ENCODE measurements at regions not wholly inside any gene's neighbourhood (a gene's known extent, or its start where the extent isn't known, plus 50 kb on each side); places are given as distances from the start of the nearest gene placed in this dataset.

DNA sequence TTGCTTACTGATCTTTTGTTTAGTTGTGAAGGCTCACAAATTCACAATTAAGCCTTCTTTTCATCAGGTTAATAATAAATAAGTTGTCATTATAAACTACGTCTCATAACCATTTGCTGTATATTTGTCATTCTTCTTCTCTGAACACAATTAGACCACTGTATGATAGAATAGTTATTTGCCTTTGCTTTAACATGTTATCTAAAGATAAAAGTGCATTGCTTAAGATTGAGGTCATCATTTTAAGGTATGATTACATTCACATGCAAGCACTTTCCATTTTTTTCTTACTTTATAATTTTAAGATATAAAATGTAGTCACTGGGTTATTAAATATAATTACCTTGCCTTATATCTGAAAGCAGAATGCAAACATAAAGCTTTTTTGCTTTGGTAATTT lies 80.1 kb upstream of the GLS start:
- H3K27me3 ChIP-seq (ENCODE audit: control insufficient read depth in 2 of 2, insufficient read depth in 2 of 2, low read length in 2 of 2): no peaks in the 10 kb centered on the region
- H4K20me1 ChIP-seq (replicated peaks; ENCODE audit: control insufficient read depth, extremely low read depth, insufficient read depth, low read length): no peaks in the 10 kb centered on the region
- H3K27ac ChIP-seq (ENCODE audit: insufficient read depth, low read depth, low read length): no peak overlapping the region
- H3K4me3 ChIP-seq (replicated peaks in 1 of 3; ENCODE audit: insufficient read depth in 1 of 3, low read depth in 1 of 3, low read length in 3 of 3): no peak overlapping the region
- no peaks in the 10 kb centered on the region for H3K36me3 ChIP-seq (ENCODE audit: control insufficient read depth in 2 of 2, extremely low read depth in 1 of 2, insufficient read depth in 2 of 2, low read length in 2 of 2)
- DNase-seq (ENCODE audit: low read depth, low spot score) (peak; percentile 31), FAIRE-seq (no peak)
- BruUV-seq (replicated peaks): no TSS peak
- no peaks in the 10 kb centered on the region for H3K79me2 ChIP-seq (ENCODE audit: control insufficient read depth, insufficient read depth, low read length)
- no peak overlapping the region for H2AFZ ChIP-seq (ENCODE audit: low read depth, low read length)
- no peak overlapping the region for H3K4me2 ChIP-seq (ENCODE audit: insufficient read depth, low read length)
- peaks cover 2% of the 10 kb centered on the region for H3K4me1 ChIP-seq (ENCODE audit: control insufficient read depth, extremely low read depth, insufficient read depth, low read length)
- intact Hi-C loops (cut with micrococcal nuclease) (loop anchor here (5.0 kb wide), 3 partner anchors 153 to 468 kb away; partner anchors contain the start of gene NAB1), dilution Hi-C loops (cut with MboI; ENCODE audit: extremely low pct_ligation_motif_present, low sequenced_read_pairs) (no loop called here)
- TF ChIP-seq MYC (IDR thresholded peaks at IDR 0.05; ENCODE audit: low read depth, low read length) (no peak), FOS (IDR thresholded peaks at IDR 0.05; ENCODE audit: borderline replicate concordance, insufficient read depth, low read length) (no peak), GATA2 (IDR thresholded peaks at IDR 0.05; ENCODE audit: insufficient read depth, insufficient read length, low read depth, low read length) (no peak), POLR2AphosphoS5 (IDR thresholded peaks at IDR 0.05; ENCODE audit: insufficient read depth, low read depth, low read length) (no peak), EZH2 (IDR thresholded peaks at IDR 0.05; ENCODE audit: borderline replicate concordance, low read depth, low read length, severe bottlenecking) (no peak), POLR2A (IDR thresholded peaks at IDR 0.05; ENCODE audit: low read depth, low read length) (no peak), JUN (IDR thresholded peaks at IDR 0.05; ENCODE audit: borderline replicate concordance, insufficient read depth, insufficient read length, low read depth) (no peak)
- TF ChIP-seq, protein P1, sequence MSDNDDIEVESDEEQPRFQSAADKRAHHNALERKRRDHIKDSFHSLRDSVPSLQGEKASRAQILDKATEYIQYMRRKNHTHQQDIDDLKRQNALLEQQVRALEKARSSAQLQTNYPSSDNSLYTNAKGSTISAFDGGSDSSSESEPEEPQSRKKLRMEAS (IDR thresholded peaks at IDR 0.05; ENCODE audit: insufficient read depth, insufficient read length): no peak
- TF ChIP-seq, protein P2, sequence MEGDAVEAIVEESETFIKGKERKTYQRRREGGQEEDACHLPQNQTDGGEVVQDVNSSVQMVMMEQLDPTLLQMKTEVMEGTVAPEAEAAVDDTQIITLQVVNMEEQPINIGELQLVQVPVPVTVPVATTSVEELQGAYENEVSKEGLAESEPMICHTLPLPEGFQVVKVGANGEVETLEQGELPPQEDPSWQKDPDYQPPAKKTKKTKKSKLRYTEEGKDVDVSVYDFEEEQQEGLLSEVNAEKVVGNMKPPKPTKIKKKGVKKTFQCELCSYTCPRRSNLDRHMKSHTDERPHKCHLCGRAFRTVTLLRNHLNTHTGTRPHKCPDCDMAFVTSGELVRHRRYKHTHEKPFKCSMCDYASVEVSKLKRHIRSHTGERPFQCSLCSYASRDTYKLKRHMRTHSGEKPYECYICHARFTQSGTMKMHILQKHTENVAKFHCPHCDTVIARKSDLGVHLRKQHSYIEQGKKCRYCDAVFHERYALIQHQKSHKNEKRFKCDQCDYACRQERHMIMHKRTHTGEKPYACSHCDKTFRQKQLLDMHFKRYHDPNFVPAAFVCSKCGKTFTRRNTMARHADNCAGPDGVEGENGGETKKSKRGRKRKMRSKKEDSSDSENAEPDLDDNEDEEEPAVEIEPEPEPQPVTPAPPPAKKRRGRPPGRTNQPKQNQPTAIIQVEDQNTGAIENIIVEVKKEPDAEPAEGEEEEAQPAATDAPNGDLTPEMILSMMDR (IDR thresholded peaks at IDR 0.05; ENCODE audit: extremely low read depth in 1 of 2, insufficient read depth in 1 of 2, low read depth in 1 of 2, low read length in 2 of 2): no peak
- ChIA-PET POLR2A (no interaction called here), CTCF (interaction anchor here (1.7 to 2.4 kb wide), 3 partner anchors 9 to 17 kb away, joined by 6 to 12 read pairs (median 6); no protein-coding TSS in a partner anchor)
- no peaks in the 10 kb centered on the region for H3K9me3 ChIP-seq (replicated peaks; ENCODE audit: control insufficient read depth, insufficient read depth, low read length)
- no peak overlapping the region for H3K9ac ChIP-seq (replicated peaks; ENCODE audit: extremely low read depth, insufficient read depth, low read length)
- no peaks in the 10 kb centered on the region for H3K9me1 ChIP-seq (replicated peaks; ENCODE audit: control insufficient read depth, extremely low read depth, insufficient read depth, low read length)
